ENCODE measurements at regions not wholly inside any gene's neighbourhood (a gene's known extent, or its start where the extent isn't known, plus 50 kb on each side); places are given as distances from the start of the nearest gene placed in this dataset.
A peak's percentile ranks its signal among the peaks of the same experiment; 100 is the strongest.
"Not testable (repeated sequence)": the region's sequence is repeated elsewhere in the genome, so short reads cannot be mapped to it uniquely, and the experiment has no call there.

DNA sequence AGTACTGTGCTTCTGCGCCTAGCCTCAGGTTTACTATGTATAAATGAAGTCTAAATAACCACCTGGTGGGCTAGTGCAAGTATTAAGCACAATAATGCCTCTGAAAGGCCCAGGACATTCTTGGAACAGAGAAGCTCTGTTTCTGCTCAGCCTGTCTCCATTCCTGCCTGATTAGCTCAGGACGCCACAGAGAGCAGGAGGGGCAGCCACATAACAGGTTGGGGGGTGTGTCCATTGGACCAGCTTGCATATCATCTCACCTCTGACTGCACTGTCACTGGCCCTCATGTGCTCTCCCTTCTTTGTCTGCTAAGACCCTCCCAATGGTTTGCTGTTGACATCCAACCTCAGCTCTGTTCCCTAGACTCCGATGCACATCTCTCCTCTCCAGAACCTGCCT is 52.8 kb upstream of the IKZF1 start:
- DNase-seq, result no peak

- DNase-seq, result no peak
Observed at GRCh38 chr7:50246551-50246950, 58.0 kb upstream of the IKZF1 start.

GRCh38 chr7:50242111-50242510 is 62.4 kb upstream of the IKZF1 start:
- DNase-seq, result not testable (repeated sequence)

- not testable (repeated sequence) for DNase-seq
Observed at GRCh38 chr7:50240699-50241098, 63.8 kb upstream of the IKZF1 start.

- DNase-seq, result no peak
Observed at GRCh38 chr7:50229964-50230363, 74.6 kb upstream of the IKZF1 start.

GRCh38 chr7:50228148-50228547 is 76.4 kb upstream of the IKZF1 start:
- DNase-seq, result no peak

GRCh38 chr7:50227726-50228125 is 76.8 kb upstream of the IKZF1 start:
- no peak for DNase-seq

- DNase-seq, result peak; percentile 59
Observed at GRCh38 chr7:50226669-50227068, 77.8 kb upstream of the IKZF1 start.

DNA sequence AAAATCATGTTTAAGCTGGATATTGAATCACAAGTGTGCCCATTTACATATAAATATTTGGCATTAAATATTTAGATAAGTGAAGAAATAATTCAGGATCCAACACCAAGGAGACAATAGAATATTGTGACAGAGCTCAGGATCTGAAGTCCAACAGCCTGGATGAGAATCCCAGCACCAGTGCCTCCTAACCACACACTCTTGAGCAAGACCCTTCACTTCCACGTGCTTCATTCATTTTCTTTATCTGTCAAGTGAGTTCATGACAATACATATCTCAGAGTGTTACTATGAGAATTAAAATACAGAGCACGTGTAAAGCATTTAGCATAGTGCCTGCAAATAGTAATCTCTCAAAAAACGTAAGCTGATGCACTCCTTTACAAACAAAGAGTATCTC is 78.4 kb upstream of the IKZF1 start:
- DNase-seq, result no peak

- no peak for DNase-seq
Observed at GRCh38 chr7:50221433-50221832, 83.1 kb upstream of the IKZF1 start.

GRCh38 chr7:50221028-50221427 is 83.5 kb upstream of the IKZF1 start:
- DNase-seq, result no peak

- DNase-seq, result no peak
Observed at GRCh38 chr7:50220273-50220672, 84.2 kb upstream of the IKZF1 start.

- no peak for DNase-seq
Observed at GRCh38 chr7:50217821-50218281, 86.7 kb upstream of the IKZF1 start.

DNA sequence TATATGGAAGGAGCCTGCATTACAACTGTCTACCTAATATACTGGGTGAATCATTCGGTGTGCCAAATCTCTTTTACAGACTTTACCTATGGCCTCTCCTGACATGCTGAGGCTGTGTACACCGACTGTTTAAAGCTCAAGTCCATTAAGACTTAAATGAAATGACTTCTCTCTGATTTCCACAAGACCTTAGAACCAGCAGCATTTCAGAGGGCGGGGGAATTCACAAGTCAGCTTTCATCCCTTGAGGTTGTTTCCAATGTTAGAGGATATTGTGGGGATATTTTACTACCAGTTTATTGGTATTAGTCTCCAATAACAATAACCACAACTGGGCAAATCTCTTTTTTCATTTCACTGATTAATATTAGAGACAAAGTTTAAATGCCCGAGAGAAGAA is 87.1 kb upstream of the IKZF1 start:
- DNase-seq, result no peak

- DNase-seq, result no peak
Observed at GRCh38 chr7:50216626-50217025, 87.9 kb upstream of the IKZF1 start.

- no peak for DNase-seq
Observed at GRCh38 chr7:50214771-50215170, 89.7 kb upstream of the IKZF1 start.

- no peak for DNase-seq
Observed at GRCh38 chr7:50214126-50214670, 90.3 kb upstream of the IKZF1 start.

- DNase-seq, result no peak
Observed at GRCh38 chr7:50213622-50214017, 90.9 kb upstream of the IKZF1 start.

DNA sequence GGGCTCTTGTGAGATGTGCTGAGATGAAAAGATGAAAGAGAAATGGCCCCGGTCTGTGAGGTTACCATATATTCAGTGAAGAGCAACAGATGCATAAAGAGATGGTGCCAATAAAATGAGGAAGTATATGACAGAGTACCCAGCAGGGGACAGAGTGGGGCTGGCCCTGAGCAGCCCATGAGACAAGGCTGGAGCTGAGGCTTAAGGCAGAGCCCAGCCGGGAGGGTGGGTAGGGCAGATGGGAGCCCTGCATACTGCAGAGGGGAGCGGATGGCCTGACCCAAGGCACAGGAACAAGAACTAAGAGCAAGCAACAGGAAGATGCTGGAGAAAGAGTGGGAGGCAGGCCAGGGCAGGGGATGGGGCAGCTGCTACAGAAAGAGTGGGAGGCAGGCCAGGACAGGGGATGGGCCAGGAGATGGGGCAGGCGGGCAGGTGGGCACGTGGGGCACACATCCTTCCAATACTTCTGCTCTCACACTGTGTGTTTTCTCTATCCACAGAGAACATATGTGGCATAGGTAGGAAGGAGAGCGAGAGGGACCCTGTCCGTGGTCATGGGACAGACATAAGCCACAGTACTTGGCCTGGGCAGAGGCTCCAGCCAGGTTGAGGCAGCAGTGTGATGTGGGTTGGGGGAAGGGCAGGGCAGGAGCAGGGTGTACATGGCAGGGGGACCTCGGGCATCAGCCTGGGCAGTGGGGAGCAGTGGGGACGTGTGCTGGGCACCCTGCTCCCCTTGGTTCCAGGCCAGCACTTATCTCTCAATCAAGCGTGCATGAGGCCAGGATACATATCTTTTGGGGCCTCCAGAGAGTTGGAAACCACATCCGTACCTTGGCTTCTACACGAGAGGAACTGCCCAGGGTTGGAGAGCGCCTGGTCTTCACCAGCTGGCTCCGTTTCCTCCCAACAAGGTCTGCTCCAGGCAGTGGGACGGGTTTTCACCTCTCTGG is 91.6 kb upstream of the IKZF1 start:
- DNase-seq, result no peak

DNA sequence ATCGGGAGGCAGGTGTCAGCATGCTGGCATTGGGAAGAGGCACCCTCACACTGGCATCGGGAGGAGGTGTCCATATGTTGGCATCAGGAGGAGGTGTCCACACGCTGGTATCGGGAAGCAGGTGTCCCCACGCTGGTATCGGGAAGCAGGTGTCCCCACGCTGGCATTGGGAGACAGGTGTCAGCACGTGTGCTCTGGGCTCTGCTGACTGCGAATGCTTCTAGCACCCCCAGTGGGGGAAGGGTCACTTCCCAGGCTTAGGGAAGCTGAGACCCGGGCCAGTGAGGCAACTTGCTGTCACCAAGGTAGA is 92.5 kb upstream of the IKZF1 start:
- DNase-seq, result no peak

DNA sequence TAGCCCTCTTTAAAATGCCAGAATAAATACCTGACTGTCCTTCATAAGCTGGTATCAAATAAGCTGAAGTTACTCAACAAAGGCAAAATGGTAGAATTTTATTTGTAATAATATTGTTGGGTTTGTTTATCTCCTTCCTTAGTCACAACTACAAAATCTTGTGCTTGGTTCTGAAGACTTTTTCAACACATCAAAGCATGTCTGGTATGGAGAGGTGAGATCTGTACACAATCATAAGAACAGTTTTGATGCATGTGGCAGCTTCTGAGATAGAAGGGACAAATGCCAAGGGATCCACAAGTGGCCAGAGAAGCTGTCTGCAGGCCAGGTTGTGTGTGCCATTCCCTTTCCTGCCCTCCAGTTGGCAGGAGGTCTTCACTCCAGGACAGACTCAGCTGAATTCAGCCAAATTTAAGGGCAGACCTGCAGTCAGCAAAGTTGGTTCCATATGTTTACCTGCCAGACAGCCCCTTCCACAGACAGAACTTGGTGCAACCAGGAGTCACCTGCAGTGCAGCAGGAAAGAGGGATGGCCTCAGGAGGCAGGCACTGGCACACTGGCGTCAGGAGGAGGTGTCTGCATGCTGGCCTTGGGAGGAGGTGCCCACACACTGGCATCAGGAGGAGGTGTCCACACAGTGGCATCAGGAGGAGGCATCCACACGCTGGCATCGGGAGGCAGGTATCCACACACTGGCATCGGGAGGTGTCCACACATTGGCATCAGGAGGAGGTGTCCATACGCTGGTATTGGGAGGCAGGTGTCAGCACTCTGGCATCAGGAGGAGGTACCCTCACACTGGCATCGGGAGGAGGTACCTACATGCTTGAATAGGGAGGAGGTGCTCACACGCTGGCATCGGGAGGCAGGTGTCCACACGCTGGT is 93.1 kb upstream of the IKZF1 start:
- DNase-seq, result no peak

GRCh38 chr7:50210706-50211115 is 93.8 kb upstream of the IKZF1 start:
- DNase-seq, result peak; percentile 46

DNA sequence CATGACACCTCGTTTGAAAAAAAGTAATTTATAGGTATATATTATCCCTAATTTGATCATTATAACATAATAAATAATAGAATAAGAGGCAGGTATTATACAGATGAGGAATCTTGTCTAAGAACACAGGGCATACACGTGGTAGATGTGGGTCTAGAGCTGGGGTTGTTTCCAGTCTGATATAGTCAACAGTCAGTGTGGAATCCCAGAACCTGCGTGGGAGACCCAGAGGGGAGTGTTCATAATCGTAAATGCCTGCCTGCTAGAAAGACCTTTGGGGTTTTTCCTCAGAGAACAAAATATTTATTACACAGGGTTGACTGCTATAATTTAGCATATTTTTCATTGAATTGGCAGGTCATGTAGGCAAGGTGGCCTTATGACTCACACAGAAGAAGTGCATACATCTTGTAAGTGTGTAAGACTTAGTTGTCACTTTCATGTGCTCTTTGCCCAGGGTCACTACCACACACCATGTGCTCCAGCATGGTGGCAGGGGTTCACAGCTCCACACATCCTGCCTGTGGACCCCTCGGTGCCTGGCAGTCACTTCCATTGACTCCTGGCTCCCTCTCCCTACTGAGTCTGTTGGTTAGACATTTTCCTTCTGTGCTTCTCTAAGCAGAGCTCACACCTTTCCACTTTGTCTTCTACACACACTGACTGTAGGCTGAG is 94.9 kb upstream of the IKZF1 start:
- peak; percentile 71 for DNase-seq

Data from activated CD4-positive, alpha-beta T cell treated with anti-CD3 and anti-CD28 coated beads for 48 hours (primary cell).